K562 (cell line): ENCODE measurements at regions not wholly inside any gene's neighbourhood (a gene's known extent, or its start where the extent isn't known, plus 50 kb on each side); places are given as distances from the start of the nearest gene placed in this dataset.

Experiments used
- ATAC-seq: fragments of 200-7000 bp; cut with Tn5 transposase; 3 replicates; pipeline ENCODE4 v1.9.1; 2020; ENCODE audit warnings: moderate library complexity
- BruUV-seq: library from RNA; stranded (reverse); fragments of 400-500 nt; replicated peaks from 2 replicates; lab custom pipeline; 2021; lab: Mats Ljungman, UMichigan
- CTCF ChIA-PET: fragments of 300-600 bp; formaldehyde crosslinking; extraction: SDS; loops from one replicate; lab custom pipeline; 2021; ENCODE audit warnings: low intra/inter-chr PET ratio; lab: Yijun Ruan, JAX
- POLR2A ChIA-PET: fragments of 300-600, 350-650 bp; sonication (Branson Sonifier 250); formaldehyde crosslinking; extraction: SDS; loops from one replicate; lab custom pipeline; 2021; ENCODE audit warnings: antibody characterized with exemption, inconsistent platforms; lab: Yijun Ruan, JAX
- DNase-seq, 4 experiments: peaks; one replicate each; pipeline versions ENCODE4 v3.0.0 to v3.0.0-alpha.2; 2011 to 2018; ENCODE audit warnings: low spot score in 3 of 4, mixed read lengths in 3 of 4; ENCODE audit errors: extremely low read depth in 1 of 4
- FAIRE-seq: peaks from 2 replicates; lab custom pipeline; 2011; peaks lifted over from hg19 to GRCh38; lab: Jason Lieb, UNC
- H2AFZ ChIP-seq: 2 replicates; pipeline ENCODE4 v1.6.0; 2011; ENCODE audit warnings: low read depth, low read length, control low read depth, inconsistent platforms
- H3K27ac ChIP-seq: fragments of 200-600 bp; 3 replicates; pipeline ENCODE4 v1.8.0; 2011; ENCODE audit warnings: low read depth, mild to moderate bottlenecking, control low read depth, inconsistent platforms, low read length, moderate library complexity, mixed read lengths; ENCODE audit errors: extremely low read depth
- H3K27me3 ChIP-seq, 2 experiments: fragments of 300-600 bp in 1 of 2; 2 replicates in 1 of 2; 3 replicates in 1 of 2; pipeline versions ENCODE4 v1.6.0 to v1.8.0; 2011; ENCODE audit warnings: inconsistent platforms in 2 of 2, low read length in 2 of 2, mild to moderate bottlenecking in 1 of 2, mixed read lengths in 1 of 2, moderate library complexity in 1 of 2; ENCODE audit not compliant: control insufficient read depth in 2 of 2, insufficient read depth in 2 of 2
- H3K36me3 ChIP-seq: fragments of 300-600 bp; 3 replicates; pipeline ENCODE4 v1.8.0; 2011; ENCODE audit warnings: mild to moderate bottlenecking, low read length, inconsistent platforms; ENCODE audit not compliant: control insufficient read depth, insufficient read depth
- H3K4me1 ChIP-seq, 2 experiments: fragments of 200-600 bp in 1 of 2; replicated peaks in 1 of 2; 2 replicates in 1 of 2; 3 replicates in 1 of 2; pipeline versions ENCODE4 v1.5.1 to v1.8.0; 2011; ENCODE audit warnings: inconsistent platforms in 2 of 2, low read length in 2 of 2, mild to moderate bottlenecking in 1 of 2, mixed read lengths in 1 of 2, moderate library complexity in 1 of 2; ENCODE audit not compliant: control insufficient read depth in 2 of 2, insufficient read depth in 2 of 2
- H3K4me2 ChIP-seq: 2 replicates; pipeline ENCODE4 v1.6.1; 2011; ENCODE audit warnings: low read length, control low read depth, inconsistent platforms, mixed read lengths; ENCODE audit not compliant: insufficient read depth
- H3K4me3 ChIP-seq: fragments of 200-600 bp; sonication (generic), shearing (Covaris generic); 2 replicates; pipeline ENCODE4 v1.5.1; 2016; ENCODE audit warnings: control low read depth, inconsistent platforms
- H3K79me2 ChIP-seq: fragments of 200-600 bp; 3 replicates; pipeline ENCODE4 v1.8.0; 2011; ENCODE audit warnings: low read length, inconsistent platforms; ENCODE audit not compliant: control insufficient read depth, insufficient read depth
- H3K9ac ChIP-seq, 2 experiments: 2 replicates each; pipeline versions ENCODE4 v1.6.0 to v1.6.1; 2011; ENCODE audit warnings: low read depth in 2 of 2, low read length in 2 of 2, control low read depth in 1 of 2, inconsistent platforms in 1 of 2, mild to moderate bottlenecking in 1 of 2, mixed read lengths in 1 of 2; ENCODE audit not compliant: insufficient read depth in 1 of 2
- H3K9me1 ChIP-seq: one replicate; pipeline ENCODE4 v1.6.0; 2011; ENCODE audit warnings: inconsistent platforms, mild to moderate bottlenecking, low read length, moderate library complexity; ENCODE audit not compliant: control insufficient read depth, insufficient read depth
- H3K9me3 ChIP-seq: replicated peaks from 2 replicates; pipeline ENCODE4 v1.5.1; 2011; ENCODE audit warnings: low read depth, low read length, inconsistent platforms; ENCODE audit not compliant: control insufficient read depth, insufficient read depth
- H4K20me1 ChIP-seq: replicated peaks from 2 replicates; pipeline ENCODE4 v1.6.1; 2011; ENCODE audit warnings: low read length, inconsistent platforms, mixed read lengths; ENCODE audit not compliant: control insufficient read depth, insufficient read depth
- HCFC1 ChIP-seq: IDR thresholded peaks from 2 replicates; pipeline ENCODE4 v1.6.1; 2012; ENCODE audit warnings: low read depth, low read length, improper control_type of control experiment
- HIVEP1 ChIP-seq: fragments of 250-450 bp; sonication (Bioruptor Pico); IDR thresholded peaks from 2 replicates; pipeline ENCODE4 v1.4.0; 2020; ENCODE audit warnings: mild to moderate bottlenecking
- ZBED1 ChIP-seq: IDR thresholded peaks from 2 replicates; pipeline ENCODE4 v1.6.1; 2014
- ZNF263 ChIP-seq: sonication (generic); formaldehyde crosslinking; IDR thresholded peaks from 2 replicates; pipeline ENCODE4 v1.8.0; 2022; ENCODE audit warnings: mild to moderate bottlenecking, missing genetic modification reagents, borderline replicate concordance
- WGBS: fragments of 100-300 bp; shearing (Covaris generic); methylation state at CpG from one replicate; pipeline ENCODE4 v1.1.6; 2016; ENCODE audit warnings: low coverage, mixed read lengths; ENCODE audit not compliant: insufficient coverage; ENCODE audit errors: missing lambda C conversion rate; 5-methylcytosine and 5-hydroxymethylcytosine counted together
- in situ Hi-C: fragments of 300-500 bp; cut with MboI; formaldehyde crosslinking; loops from 4 replicates; pipeline ENCODE4 v1.15.0; 2018; ENCODE audit warnings: inconsistent platforms, mixed read lengths
- intact Hi-C: fragments of 100-400 bp; cut with micrococcal nuclease; formaldehyde crosslinking; loops from 2 replicates; pipeline ENCODE4 v1.14.2; 2022
- TF ChIP-seq, protein P1 (sequence below): fragments of 250-450 bp; sonication (Bioruptor Pico); IDR thresholded peaks from 2 replicates; pipeline ENCODE4 v1.4.0; 2020; ENCODE audit warnings: mild to moderate bottlenecking, moderate library complexity

DNA sequence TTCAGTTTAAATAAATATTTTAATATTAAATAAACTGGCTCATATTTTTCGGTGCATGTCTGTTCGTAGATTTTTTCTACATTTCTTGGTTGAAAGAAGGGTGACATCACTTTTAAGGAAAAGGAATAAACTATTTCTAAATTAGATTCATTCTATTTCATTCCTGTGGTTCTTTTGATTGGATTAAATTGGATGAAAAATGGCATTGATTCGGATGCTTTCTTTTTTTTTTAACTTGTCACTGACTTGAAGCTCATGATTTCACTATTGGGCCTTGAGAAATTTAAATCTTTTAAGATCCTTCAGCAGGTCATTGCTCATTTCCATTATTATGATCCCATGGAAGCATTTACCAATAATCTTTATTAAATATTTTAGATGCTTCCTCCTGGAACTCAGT, 113.1 kb upstream of the RASSF8 start:
- Histone ChIP-seq H3K4me2 (no peak overlapping the region), H3K27me3 (peaks cover 0 to 2% of the 10 kb centered on the region in 2 experiments; a peak in 1 of 5 replicates), H3K79me2 (no peaks in the 10 kb centered on the region), H3K36me3 (no peaks in the 10 kb centered on the region), H3K9me1 (no peaks in the 10 kb centered on the region), H3K27ac (no peak overlapping the region), H3K9ac (no peak overlapping the region), H3K4me3 (no peak overlapping the region), H3K9me3 (no peaks in the 10 kb centered on the region), H4K20me1 (no peaks in the 10 kb centered on the region), H2AFZ (no peak overlapping the region), H3K4me1 (no peaks in the 10 kb centered on the region)
- no TSS peak for BruUV-seq
- intact Hi-C loops (no loop called here), in situ Hi-C loops (no loop called here)
- FAIRE-seq: no peak
- TF ChIP-seq, protein P1, sequence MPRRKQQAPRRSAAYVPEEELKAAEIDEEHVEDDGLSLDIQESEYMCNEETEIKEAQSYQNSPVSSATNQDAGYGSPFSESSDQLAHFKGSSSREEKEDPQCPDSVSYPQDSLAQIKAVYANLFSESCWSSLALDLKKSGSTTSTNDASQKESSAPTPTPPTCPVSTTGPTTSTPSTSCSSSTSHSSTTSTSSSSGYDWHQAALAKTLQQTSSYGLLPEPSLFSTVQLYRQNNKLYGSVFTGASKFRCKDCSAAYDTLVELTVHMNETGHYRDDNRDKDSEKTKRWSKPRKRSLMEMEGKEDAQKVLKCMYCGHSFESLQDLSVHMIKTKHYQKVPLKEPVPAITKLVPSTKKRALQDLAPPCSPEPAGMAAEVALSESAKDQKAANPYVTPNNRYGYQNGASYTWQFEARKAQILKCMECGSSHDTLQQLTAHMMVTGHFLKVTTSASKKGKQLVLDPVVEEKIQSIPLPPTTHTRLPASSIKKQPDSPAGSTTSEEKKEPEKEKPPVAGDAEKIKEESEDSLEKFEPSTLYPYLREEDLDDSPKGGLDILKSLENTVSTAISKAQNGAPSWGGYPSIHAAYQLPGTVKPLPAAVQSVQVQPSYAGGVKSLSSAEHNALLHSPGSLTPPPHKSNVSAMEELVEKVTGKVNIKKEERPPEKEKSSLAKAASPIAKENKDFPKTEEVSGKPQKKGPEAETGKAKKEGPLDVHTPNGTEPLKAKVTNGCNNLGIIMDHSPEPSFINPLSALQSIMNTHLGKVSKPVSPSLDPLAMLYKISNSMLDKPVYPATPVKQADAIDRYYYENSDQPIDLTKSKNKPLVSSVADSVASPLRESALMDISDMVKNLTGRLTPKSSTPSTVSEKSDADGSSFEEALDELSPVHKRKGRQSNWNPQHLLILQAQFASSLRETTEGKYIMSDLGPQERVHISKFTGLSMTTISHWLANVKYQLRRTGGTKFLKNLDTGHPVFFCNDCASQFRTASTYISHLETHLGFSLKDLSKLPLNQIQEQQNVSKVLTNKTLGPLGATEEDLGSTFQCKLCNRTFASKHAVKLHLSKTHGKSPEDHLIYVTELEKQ (CRISPR knock-in tag): no peak
- no peak for TF ChIP-seq HIVEP1 (CRISPR knock-in tag)
- no peak for TF ChIP-seq ZBED1
- TF ChIP-seq ZNF263: no peak
- TF ChIP-seq HCFC1: no peak
- POLR2A ChIA-PET: no interaction called here
- WGBS: 0% methylated on average over 3 of the region's 3 CpGs
- no peak for DNase-seq
- CTCF ChIA-PET: no interaction called here
- ATAC-seq: no peak
